ENCODE measurements at regions not wholly inside any gene's neighbourhood (a gene's known extent, or its start where the extent isn't known, plus 50 kb on each side); places are given as distances from the start of the nearest gene placed in this dataset.

DNA sequence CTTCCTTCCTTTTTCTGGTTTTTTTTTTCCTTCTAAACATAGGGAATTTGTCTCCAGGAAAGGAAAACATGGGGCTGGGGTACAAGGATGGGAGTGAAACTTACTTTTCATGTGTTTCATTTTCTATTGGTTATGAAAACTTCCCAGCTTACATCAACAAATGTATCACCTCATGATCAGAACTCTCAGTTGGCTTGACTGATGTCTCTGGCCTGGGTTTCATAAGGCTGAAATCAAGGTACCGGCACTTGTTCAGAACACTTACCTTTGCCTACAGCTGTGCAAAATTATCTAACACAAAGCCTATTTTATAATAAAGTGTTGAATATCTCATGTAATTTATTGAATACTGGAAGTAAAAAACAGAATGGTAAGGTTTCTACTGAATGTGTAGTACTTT is 91.8 kb upstream of the STT3B start:
- TF ChIP-seq, protein P1, sequence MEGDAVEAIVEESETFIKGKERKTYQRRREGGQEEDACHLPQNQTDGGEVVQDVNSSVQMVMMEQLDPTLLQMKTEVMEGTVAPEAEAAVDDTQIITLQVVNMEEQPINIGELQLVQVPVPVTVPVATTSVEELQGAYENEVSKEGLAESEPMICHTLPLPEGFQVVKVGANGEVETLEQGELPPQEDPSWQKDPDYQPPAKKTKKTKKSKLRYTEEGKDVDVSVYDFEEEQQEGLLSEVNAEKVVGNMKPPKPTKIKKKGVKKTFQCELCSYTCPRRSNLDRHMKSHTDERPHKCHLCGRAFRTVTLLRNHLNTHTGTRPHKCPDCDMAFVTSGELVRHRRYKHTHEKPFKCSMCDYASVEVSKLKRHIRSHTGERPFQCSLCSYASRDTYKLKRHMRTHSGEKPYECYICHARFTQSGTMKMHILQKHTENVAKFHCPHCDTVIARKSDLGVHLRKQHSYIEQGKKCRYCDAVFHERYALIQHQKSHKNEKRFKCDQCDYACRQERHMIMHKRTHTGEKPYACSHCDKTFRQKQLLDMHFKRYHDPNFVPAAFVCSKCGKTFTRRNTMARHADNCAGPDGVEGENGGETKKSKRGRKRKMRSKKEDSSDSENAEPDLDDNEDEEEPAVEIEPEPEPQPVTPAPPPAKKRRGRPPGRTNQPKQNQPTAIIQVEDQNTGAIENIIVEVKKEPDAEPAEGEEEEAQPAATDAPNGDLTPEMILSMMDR (IDR thresholded peaks at IDR 0.05), result no peak
- TF ChIP-seq POLR2AphosphoS5 (IDR thresholded peaks at IDR 0.05; ENCODE audit: insufficient read depth in 1 of 2, low read depth in 1 of 2) (no peak), POLR2A (IDR thresholded peaks at IDR 0.05) (no peak)
- no peaks in the 10 kb centered on the region for H3K36me3 ChIP-seq
- DNase-seq (ENCODE audit: extremely low spot score in 2 of 2), result no peak

DNA sequence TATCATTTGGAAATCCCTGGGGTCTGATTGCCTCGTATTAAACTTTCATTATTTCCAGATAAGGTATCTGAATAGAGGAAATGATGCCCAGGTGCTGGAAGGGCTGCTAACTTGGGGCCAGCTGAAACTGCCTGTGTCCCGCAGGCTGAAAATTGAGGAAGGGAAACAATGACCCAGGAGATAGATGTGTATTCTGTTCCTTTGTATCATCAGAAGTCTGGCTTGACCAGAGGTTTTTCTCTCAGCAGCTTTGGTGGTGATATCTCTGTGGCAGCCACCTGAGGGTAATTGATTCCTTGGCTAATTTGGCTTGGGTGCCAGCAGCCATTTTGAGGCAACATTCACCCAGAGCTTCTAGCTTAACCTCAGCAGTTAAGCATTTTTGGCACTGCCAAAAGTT is 90.0 kb upstream of the STT3B start:
- Histone ChIP-seq H3K27me3 (no peaks in the 10 kb centered on the region), H3K36me3 (no peaks in the 10 kb centered on the region), H3K27ac (no peak overlapping the region), H3K4me1 (no peaks in the 10 kb centered on the region), H3K9me3 (no peaks in the 10 kb centered on the region), H3K4me3 (no peak overlapping the region)
- intact Hi-C loops (cut with DNase I), result no loop called here
- no peak for DNase-seq (ENCODE audit: extremely low spot score in 2 of 2)
- TF ChIP-seq, protein P1 (IDR thresholded peaks at IDR 0.05), result no peak
- no peak for TF ChIP-seq POLR2A (IDR thresholded peaks at IDR 0.05)

More for the DNA sequence above, 91.8 kb upstream of the STT3B start:
- Histone ChIP-seq H3K27me3 (no peaks in the 10 kb centered on the region), H3K27ac (no peak overlapping the region), H3K4me3 (no peak overlapping the region), H3K9me3 (peaks cover 7% of the 10 kb centered on the region), H3K4me1 (no peaks in the 10 kb centered on the region)
- intact Hi-C loops (cut with DNase I), result no loop called here

DNA sequence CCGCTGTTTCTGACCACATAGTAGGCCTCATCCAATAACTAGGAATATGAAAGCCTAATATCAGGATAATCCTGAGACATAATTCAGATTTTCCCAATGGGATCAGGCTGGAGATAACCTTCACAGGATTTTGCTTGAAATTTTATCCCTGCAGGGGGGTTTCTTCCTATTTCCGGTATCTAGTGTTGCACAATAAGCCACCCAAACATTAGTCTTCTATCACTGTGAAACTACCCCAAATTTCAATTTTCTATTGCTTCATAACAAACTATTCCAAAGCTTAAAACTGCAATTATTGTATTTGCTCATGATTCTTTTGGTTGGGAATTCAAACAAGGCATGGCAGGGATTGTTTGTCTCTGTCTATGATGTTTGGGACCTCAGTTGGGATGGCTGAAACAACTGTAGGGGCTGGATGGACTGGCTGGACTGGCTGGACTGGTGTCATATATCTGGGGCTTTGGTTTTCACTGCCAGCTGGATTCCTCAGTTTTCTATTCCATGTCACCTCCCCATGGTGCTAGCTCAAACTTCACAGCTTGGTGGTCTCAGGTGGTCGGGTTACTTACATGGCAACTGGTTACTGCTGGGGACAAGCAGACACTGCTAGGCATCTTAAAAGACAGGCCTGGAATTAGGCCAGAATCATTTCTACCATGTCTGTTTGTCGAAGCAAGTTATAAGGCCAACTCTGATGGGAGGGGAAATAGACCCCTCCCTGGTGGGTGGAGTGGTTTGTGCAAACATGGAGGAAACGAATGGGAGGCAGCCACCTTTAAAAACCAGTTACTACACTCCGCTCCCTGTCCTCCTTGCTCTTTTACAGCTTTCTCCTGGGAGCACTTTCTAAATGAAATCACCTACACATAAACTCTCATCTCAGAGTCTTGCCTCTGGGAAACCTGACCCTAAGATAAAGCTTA is 88.2 kb upstream of the STT3B start:
- Histone ChIP-seq H3K27ac (no peak overlapping the region), H3K27me3 (no peaks in the 10 kb centered on the region), H3K9me3 (no peaks in the 10 kb centered on the region), H3K4me1 (no peaks in the 10 kb centered on the region), H3K36me3 (no peaks in the 10 kb centered on the region), H3K4me3 (no peak overlapping the region)
- no peak for TF ChIP-seq POLR2A (IDR thresholded peaks at IDR 0.05)
- TF ChIP-seq, protein P1 (IDR thresholded peaks at IDR 0.05), result no peak
- TF ChIP-seq POLR2AphosphoS5 (IDR thresholded peaks at IDR 0.05; ENCODE audit: insufficient read depth in 1 of 2, low read depth in 1 of 2), result no peak
- no peak for DNase-seq (ENCODE audit: extremely low spot score in 2 of 2)
- intact Hi-C loops (cut with DNase I), result no loop called here

DNA sequence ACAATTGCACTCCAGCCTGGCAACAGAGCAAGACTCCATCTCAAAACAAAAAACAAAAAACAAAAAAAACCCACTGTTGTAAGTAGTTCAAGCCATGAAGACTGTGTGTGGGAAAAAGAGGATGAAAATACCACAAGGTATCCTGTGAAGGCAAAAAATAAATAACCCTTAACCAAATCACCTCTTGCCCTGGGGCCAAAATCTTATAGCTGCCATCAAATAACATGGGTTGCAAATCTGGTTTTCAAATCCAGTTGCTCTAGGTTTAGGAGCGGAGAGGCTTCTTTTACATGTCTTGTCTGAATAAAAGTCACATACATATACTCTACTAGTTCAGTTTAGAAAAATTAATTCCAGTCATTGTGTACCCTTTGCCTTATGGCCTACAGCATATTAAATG is 87.0 kb upstream of the STT3B start:
- H3K36me3 ChIP-seq, result no peaks in the 10 kb centered on the region
- H3K27ac ChIP-seq, result no peak overlapping the region
- no peak for DNase-seq (ENCODE audit: extremely low spot score in 2 of 2)
- no peak overlapping the region for H3K4me3 ChIP-seq
- H3K9me3 ChIP-seq, result no peaks in the 10 kb centered on the region
- TF ChIP-seq POLR2AphosphoS5 (IDR thresholded peaks at IDR 0.05; ENCODE audit: insufficient read depth in 1 of 2, low read depth in 1 of 2) (no peak), POLR2A (IDR thresholded peaks at IDR 0.05) (no peak)
- TF ChIP-seq, protein P1 (IDR thresholded peaks at IDR 0.05), result no peak
- H3K4me1 ChIP-seq, result no peaks in the 10 kb centered on the region
- intact Hi-C loops (cut with DNase I), result no loop called here
- H3K27me3 ChIP-seq, result no peaks in the 10 kb centered on the region

Data from vagina (tissue), 2 donors.